HEK293T (cell line): ENCODE measurements at regions not wholly inside any gene's neighbourhood (a gene's known extent, or its start where the extent isn't known, plus 50 kb on each side); places are given as distances from the start of the nearest gene placed in this dataset.

Experiments used
- CTCF ChIA-PET: fragments of 350-600 bp; formaldehyde crosslinking; extraction: SDS; loops from one replicate; lab custom pipeline; 2021; ENCODE audit warnings: antibody characterized with exemption, inconsistent platforms; lab: Yijun Ruan, JAX
- POLR2A ChIA-PET: fragments of 350-600 bp; formaldehyde crosslinking; extraction: SDS; loops from one replicate; lab custom pipeline; 2020; ENCODE audit warnings: antibody characterized with exemption, inconsistent platforms; lab: Yijun Ruan, JAX
- DNase-seq: peaks from one replicate; pipeline ENCODE4 v3.0.0; 2012; ENCODE audit warnings: mixed read lengths; ENCODE audit errors: extremely low spot score
- ARNT ChIP-seq: fragments of 450-650 bp; IDR thresholded peaks from 2 replicates; pipeline ENCODE4 v1.6.1; 2017; ENCODE audit warnings: mild to moderate bottlenecking
- BHLHE40 ChIP-seq: fragments of 450-650 bp; IDR thresholded peaks from 2 replicates; pipeline ENCODE4 v1.6.1; 2016; ENCODE audit warnings: mild to moderate bottlenecking, moderate library complexity, borderline replicate concordance
- CTBP1 ChIP-seq: fragments of 450-650 bp; IDR thresholded peaks from 2 replicates; pipeline ENCODE4 v1.6.1; 2016; ENCODE audit warnings: borderline replicate concordance
- ELF4 ChIP-seq: fragments of 450-650 bp; IDR thresholded peaks from 2 replicates; pipeline ENCODE4 v1.6.1; 2017; ENCODE audit warnings: antibody characterized with exemption
- FOXA1 ChIP-seq: fragments of 450-650 bp; IDR thresholded peaks from 2 replicates; pipeline ENCODE4 v1.6.1; 2016; ENCODE audit warnings: mild to moderate bottlenecking
- FOXK2 ChIP-seq: fragments of 450-650 bp; IDR thresholded peaks from 2 replicates; pipeline ENCODE4 v1.6.1; 2016; ENCODE audit warnings: mild to moderate bottlenecking
- FOXM1 ChIP-seq: fragments of 450-650 bp; IDR thresholded peaks from 2 replicates; pipeline ENCODE4 v1.6.1; 2017; ENCODE audit warnings: mild to moderate bottlenecking, borderline replicate concordance
- HDGF ChIP-seq: fragments of 450-650 bp; IDR thresholded peaks from 2 replicates; pipeline ENCODE4 v1.6.1; 2017; ENCODE audit warnings: antibody characterized with exemption, borderline replicate concordance
- L3MBTL2 ChIP-seq: fragments of 450-650 bp; conservative IDR thresholded peaks from 2 replicates; pipeline ENCODE4 v1.6.1; 2016; ENCODE audit warnings: mild to moderate bottlenecking
- LEF1 ChIP-seq: fragments of 450-650 bp; IDR thresholded peaks from 2 replicates; pipeline ENCODE4 v1.6.1; 2017; ENCODE audit warnings: mild to moderate bottlenecking, borderline replicate concordance
- NFRKB ChIP-seq: fragments of 450-650 bp; IDR thresholded peaks from 2 replicates; pipeline ENCODE4 v1.6.1; 2016; ENCODE audit warnings: mild to moderate bottlenecking, moderate library complexity
- PKNOX1 ChIP-seq: fragments of 450-650 bp; IDR thresholded peaks from 2 replicates; pipeline ENCODE4 v1.6.1; 2016
- SP1 ChIP-seq: fragments of 450-650 bp; IDR thresholded peaks from 2 replicates; pipeline ENCODE4 v1.6.1; 2017
- SUZ12 ChIP-seq: fragments of 450-650 bp; IDR thresholded peaks from 2 replicates; pipeline ENCODE4 v1.6.1; 2016; ENCODE audit warnings: mild to moderate bottlenecking
- TARDBP ChIP-seq: fragments of 450-650 bp; IDR thresholded peaks from 2 replicates; pipeline ENCODE4 v1.6.1; 2016
- ZNF384 ChIP-seq: fragments of 450-650 bp; IDR thresholded peaks from 2 replicates; pipeline ENCODE4 v1.6.1; 2016

GRCh38 chr10:9416331-9416730 is 1361.8 kb downstream of the GATA3 start:
- DNase-seq = no peak
- POLR2A ChIA-PET = no interaction called here
- TF ChIP-seq HDGF = no peak
- TF ChIP-seq SP1 = no peak
- TF ChIP-seq LEF1 = no peak
- TF ChIP-seq ZNF384 = no peak
- no peak for TF ChIP-seq SUZ12
- TF ChIP-seq CTBP1 = no peak
- no peak for TF ChIP-seq FOXM1
- TF ChIP-seq ARNT = no peak
- TF ChIP-seq BHLHE40 = no peak
- no peak for TF ChIP-seq L3MBTL2
- TF ChIP-seq FOXA1 = no peak
- TF ChIP-seq NFRKB = no peak
- no peak for TF ChIP-seq FOXK2
- TF ChIP-seq TARDBP = no peak
- no peak for TF ChIP-seq PKNOX1
- no peak for TF ChIP-seq ELF4
- CTCF ChIA-PET = no interaction called here

GRCh38 chr10:9419757-9420156 is 1365.3 kb downstream of the GATA3 start:
- CTCF ChIA-PET = no interaction called here
- POLR2A ChIA-PET = no interaction called here
- no peak for TF ChIP-seq FOXK2
- TF ChIP-seq HDGF = no peak
- no peak for TF ChIP-seq NFRKB
- TF ChIP-seq ZNF384 = no peak
- TF ChIP-seq CTBP1 = no peak
- TF ChIP-seq BHLHE40 = no peak
- no peak for TF ChIP-seq ARNT
- DNase-seq = no peak

- TF ChIP-seq NFRKB = no peak
- TF ChIP-seq SP1 = no peak
- TF ChIP-seq FOXA1 = no peak
- TF ChIP-seq LEF1 = no peak
- no peak for TF ChIP-seq TARDBP
- no peak for TF ChIP-seq HDGF
- TF ChIP-seq L3MBTL2 = no peak
- TF ChIP-seq FOXK2 = no peak
- TF ChIP-seq BHLHE40 = no peak
- no peak for TF ChIP-seq SUZ12
- TF ChIP-seq CTBP1 = no peak
- no peak for TF ChIP-seq FOXM1
- TF ChIP-seq ELF4 = no peak
- TF ChIP-seq ARNT = no peak
- no peak for TF ChIP-seq PKNOX1
- CTCF ChIA-PET = no interaction called here
- POLR2A ChIA-PET = no interaction called here
- DNase-seq = no peak
These were observed 1372.7 kb downstream of the GATA3 start for GRCh38 chr10:9427209-9427608.

GRCh38 chr10:9437131-9437530 is 1382.6 kb downstream of the GATA3 start:
- POLR2A ChIA-PET = no interaction called here
- TF ChIP-seq PKNOX1 (no peak), ZNF384 (no peak), BHLHE40 (no peak), SP1 (no peak), L3MBTL2 (no peak)
- no peak for DNase-seq
- CTCF ChIA-PET = no interaction called here

- no peak for TF ChIP-seq CTBP1
- TF ChIP-seq PKNOX1 = peak; percentile 21; the same call in 1 of the 2 replicates
- TF ChIP-seq HDGF = no peak
- no peak for DNase-seq
- POLR2A ChIA-PET = no interaction called here
- CTCF ChIA-PET = no interaction called here
These were observed 1389.3 kb downstream of the GATA3 start for GRCh38 chr10:9443758-9444157.

- no peak for DNase-seq
- POLR2A ChIA-PET = no interaction called here
- TF ChIP-seq PKNOX1 (no peak), FOXM1 (no peak), ZNF384 (no peak), LEF1 (no peak), FOXA1 (no peak), FOXK2 (no peak), ELF4 (no peak), BHLHE40 (no peak), SP1 (no peak), NFRKB (no peak), ARNT (no peak), TARDBP (no peak), SUZ12 (no peak), L3MBTL2 (no peak), CTBP1 (no peak), HDGF (no peak)
- CTCF ChIA-PET = no interaction called here
These were observed 1395.0 kb downstream of the GATA3 start for GRCh38 chr10:9449530-9449929.
